ENCODE measurements at regions not wholly inside any gene's neighbourhood (a gene's known extent, or its start where the extent isn't known, plus 50 kb on each side); places are given as distances from the start of the nearest gene placed in this dataset.

- no peak for TF ChIP-seq CTCF (conservative IDR thresholded peaks at IDR 0.05; ENCODE audit: low read length)
- no peak for TF ChIP-seq EZH2phosphoT487 (IDR thresholded peaks at IDR 0.05; ENCODE audit: borderline replicate concordance)
These were observed 151.6 kb downstream of the NPIPB11 start for GRCh38 chr16:29254676-29255495.

All from Loucy (cell line).